Body of pancreas (tissue), 4 donors: ENCODE measurements at regions not wholly inside any gene's neighbourhood (a gene's known extent, or its start where the extent isn't known, plus 50 kb on each side); places are given as distances from the start of the nearest gene placed in this dataset.

Source experiments
- ATAC-seq: fragments of 150-250 bp; one replicate; pipeline ENCODE4 v1.9.1; 2016
- DNase-seq, 4 donors: peaks; one replicate each; pipeline ENCODE4 v3.0.0-alpha.2; 2019
- H3K27ac ChIP-seq, 4 donors: fragments of 200-600 bp; sonication (generic); 1 replicate in 3 of 4; 2 replicates in 1 of 4; pipeline versions ENCODE4 v1.5.1 to v1.6.1; 2016 to 2019; ENCODE audit warnings: mild to moderate bottlenecking in 1 of 4, mixed read lengths in 1 of 4, moderate library complexity in 1 of 4
- H3K27me3 ChIP-seq, 2 donors: fragments of 200-600 bp; sonication (generic); one replicate each; pipeline ENCODE4 v1.6.0; 2016; ENCODE audit warnings: mild to moderate bottlenecking in 1 of 2
- H3K36me3 ChIP-seq, 2 donors: fragments of 200-600 bp; sonication (generic); replicated peaks in 1 of 2; 2 replicates each; pipeline ENCODE4 v1.5.1; 2016; ENCODE audit warnings: low read depth in 2 of 2; ENCODE audit not compliant: insufficient read depth in 1 of 2
- H3K4me1 ChIP-seq: fragments of 200-600 bp; sonication (generic); one replicate; pipeline ENCODE4 v1.6.0; 2016
- H3K4me3 ChIP-seq, 2 donors: fragments of 200-600 bp; sonication (generic); 1 replicate in 1 of 2; 2 replicates in 1 of 2; pipeline ENCODE4 v1.5.1; 2016 to 2019
- H3K9me3 ChIP-seq, 3 donors: fragments of 200-600 bp; sonication (generic); 1 replicate in 2 of 3; 2 replicates in 1 of 3; pipeline ENCODE4 v1.5.1; 2016
- CTCF ChIP-seq, 7 experiments: fragments of 450-650 bp in 4 of 7; fragments of 200-600 bp in 3 of 7; sonication (generic) in 3 of 7; IDR thresholded peaks; one replicate each; pipeline ENCODE4 v1.5.1; 2016 to 2019; ENCODE audit warnings: antibody characterized with exemption in 7 of 7
- POLR2A ChIP-seq, 3 donors: fragments of 450-650 bp; IDR thresholded peaks; one replicate each; pipeline ENCODE4 v1.6.1; 2016; ENCODE audit warnings: antibody characterized with exemption in 3 of 3, mild to moderate bottlenecking in 2 of 3
- WGBS, 2 donors: methylation state at CpG; one replicate each; pipeline ENCODE4 v1.1.5; 2017; 5-methylcytosine and 5-hydroxymethylcytosine counted together
- intact Hi-C: fragments of 100-400 bp; cut with DNase I; formaldehyde crosslinking; loops from one replicate; pipeline ENCODE4 v1.15.1; 2023

GRCh38 chr4:83974111-83974780 is 438.3 kb downstream of the GPAT3 start:
- H3K4me3 ChIP-seq, result no peak overlapping the region
- no peak overlapping the region for H3K27ac ChIP-seq
- no peaks in the 10 kb centered on the region for H3K27me3 ChIP-seq
- H3K36me3 ChIP-seq, result no peaks in the 10 kb centered on the region
- WGBS, 2 donors, result 47 to 65% methylated on average over 1 of the region's 1 CpG
- intact Hi-C loops, result no loop called here
- H3K4me1 ChIP-seq, result no peaks in the 10 kb centered on the region
- no peaks in the 10 kb centered on the region for H3K9me3 ChIP-seq
- DNase-seq (no peak), ATAC-seq (no peak)
- TF ChIP-seq POLR2A (IDR thresholded peaks at IDR 0.05), result no peak
- no peak for TF ChIP-seq CTCF (IDR thresholded peaks at IDR 0.05)

- intact Hi-C loops, result no loop called here
- no peak overlapping the region for H3K27ac ChIP-seq
- no peak for DNase-seq
- no peaks in the 10 kb centered on the region for H3K36me3 ChIP-seq
- H3K9me3 ChIP-seq, result no peaks in the 10 kb centered on the region
- H3K27me3 ChIP-seq, result no peaks in the 10 kb centered on the region
- 82 to 85% methylated on average over 3 of the region's 3 CpGs for WGBS, 2 donors
- no peaks in the 10 kb centered on the region for H3K4me1 ChIP-seq
- TF ChIP-seq CTCF (IDR thresholded peaks at IDR 0.05) (no peak), POLR2A (IDR thresholded peaks at IDR 0.05) (no peak)
- no peak for ATAC-seq
- H3K4me3 ChIP-seq, result no peak overlapping the region
These were observed 429.2 kb downstream of the GPAT3 start for GRCh38 chr4:83964996-83965541.

- 59 to 72% methylated on average over 4 of the region's 4 CpGs for WGBS, 2 donors
- H3K27me3 ChIP-seq, result no peaks in the 10 kb centered on the region
- intact Hi-C loops, result no loop called here
- H3K27ac ChIP-seq, result no peak overlapping the region
- H3K36me3 ChIP-seq, result no peaks in the 10 kb centered on the region
- no peak overlapping the region for H3K4me3 ChIP-seq
- DNase-seq, result no peak
- TF ChIP-seq CTCF (IDR thresholded peaks at IDR 0.05), result no peak
- TF ChIP-seq POLR2A (IDR thresholded peaks at IDR 0.05), result no peak
- H3K9me3 ChIP-seq, result no peaks in the 10 kb centered on the region
- ATAC-seq, result no peak
- no peaks in the 10 kb centered on the region for H3K4me1 ChIP-seq
These were observed 426.6 kb downstream of the GPAT3 start for GRCh38 chr4:83962492-83962891.

- Histone ChIP-seq H3K4me3 (no peak overlapping the region), H3K27ac (no peak overlapping the region), H3K27me3 (no peaks in the 10 kb centered on the region), H3K4me1 (no peaks in the 10 kb centered on the region), H3K9me3 (no peaks in the 10 kb centered on the region), H3K36me3 (no peaks in the 10 kb centered on the region)
- DNase-seq, result no peak
- TF ChIP-seq POLR2A (IDR thresholded peaks at IDR 0.05), result no peak
- peak in 1 of 7 experiments; percentile 8 for TF ChIP-seq CTCF (IDR thresholded peaks at IDR 0.05)
- no peak for ATAC-seq
- intact Hi-C loops, result no loop called here
- WGBS, 2 donors, result 12 to 18% methylated on average over 3 of the region's 3 CpGs
These were observed 425.7 kb downstream of the GPAT3 start for GRCh38 chr4:83961575-83961974.

- Histone ChIP-seq H3K27ac (no peak overlapping the region), H3K4me1 (no peaks in the 10 kb centered on the region), H3K4me3 (no peak overlapping the region), H3K9me3 (no peaks in the 10 kb centered on the region), H3K27me3 (no peaks in the 10 kb centered on the region), H3K36me3 (no peaks in the 10 kb centered on the region)
- ATAC-seq (no peak), DNase-seq (no peak)
- 81 to 87% methylated on average over 5 of the region's 5 CpGs for WGBS, 2 donors
- TF ChIP-seq POLR2A (IDR thresholded peaks at IDR 0.05) (no peak), CTCF (IDR thresholded peaks at IDR 0.05) (no peak)
- intact Hi-C loops, result no loop called here
These were observed 423.3 kb downstream of the GPAT3 start for GRCh38 chr4:83959160-83959559.
